Liver (tissue), 8 donors: ENCODE measurements at regions not wholly inside any gene's neighbourhood (a gene's known extent, or its start where the extent isn't known, plus 50 kb on each side); places are given as distances from the start of the nearest gene placed in this dataset.

Experiments
- DNase-seq: peaks from one replicate; pipeline ENCODE4 v3.0.0-alpha.2; 2017; ENCODE audit warnings: low spot score
- H3K27ac ChIP-seq, 2 donors: one replicate each; pipeline ENCODE4 v1.7.0; 2013; ENCODE audit warnings: inconsistent platforms in 2 of 2, low read length in 2 of 2, control low read depth in 1 of 2, low read depth in 1 of 2, mild to moderate bottlenecking in 1 of 2
- H3K27me3 ChIP-seq, 4 donors: one replicate each; pipeline versions ENCODE4 v1.6.1 to v1.7.0; 2013; ENCODE audit warnings: low read length in 3 of 4, inconsistent platforms in 1 of 4, mild to moderate bottlenecking in 1 of 4, moderate library complexity in 1 of 4; ENCODE audit not compliant: control insufficient read depth in 4 of 4, insufficient read depth in 4 of 4
- H3K36me3 ChIP-seq, 4 donors: one replicate each; pipeline versions ENCODE4 v1.6.1 to v1.7.0; 2013; ENCODE audit warnings: low read length in 3 of 4, mild to moderate bottlenecking in 3 of 4, low read depth in 1 of 4, moderate library complexity in 1 of 4; ENCODE audit not compliant: control insufficient read depth in 4 of 4, insufficient read depth in 3 of 4
- H3K4me1 ChIP-seq, 4 donors: one replicate each; pipeline versions ENCODE4 v1.6.1 to v1.7.0; 2013; ENCODE audit warnings: low read length in 3 of 4, mild to moderate bottlenecking in 3 of 4, moderate library complexity in 1 of 4; ENCODE audit not compliant: control insufficient read depth in 4 of 4, insufficient read depth in 4 of 4
- H3K4me3 ChIP-seq, 3 donors: one replicate each; pipeline versions ENCODE4 v1.6.1 to v1.7.0; 2013; ENCODE audit warnings: low read length in 3 of 3, control low read depth in 1 of 3, low read depth in 1 of 3, mild to moderate bottlenecking in 1 of 3
- H3K9ac ChIP-seq, 2 donors: one replicate each; pipeline ENCODE4 v1.7.0; 2013; ENCODE audit warnings: low read length in 2 of 2, mild to moderate bottlenecking in 2 of 2, moderate library complexity in 2 of 2, control low read depth in 1 of 2, low read depth in 1 of 2
- H3K9me3 ChIP-seq, 4 donors: one replicate each; pipeline versions ENCODE4 v1.6.1 to v1.7.0; 2013; ENCODE audit warnings: low read length in 3 of 4; ENCODE audit not compliant: control insufficient read depth in 4 of 4
- CTCF ChIP-seq: fragments of 150-350 bp; IDR thresholded peaks from 2 replicates; pipeline ENCODE4 v1.5.1; 2017; ENCODE audit warnings: improper control_type of control experiment, low read depth, low read length; ENCODE audit not compliant: missing input control
- EGR1 ChIP-seq, 2 donors: IDR thresholded peaks; 2 replicates each; pipeline ENCODE4 v1.6.1; 2016 to 2018; ENCODE audit warnings: antibody characterized with exemption in 2 of 2, low read depth in 2 of 2
- FOXA1 ChIP-seq: IDR thresholded peaks from 2 replicates; pipeline ENCODE4 v1.6.1; 2016; ENCODE audit warnings: antibody characterized with exemption
- FOXA2 ChIP-seq: IDR thresholded peaks from 2 replicates; pipeline ENCODE4 v1.6.1; 2016; ENCODE audit warnings: antibody characterized with exemption
- GABPA ChIP-seq, 2 donors: IDR thresholded peaks in 1 of 2; conservative IDR thresholded peaks in 1 of 2; 2 replicates each; pipeline ENCODE4 v1.6.1; 2016; ENCODE audit warnings: antibody characterized with exemption in 2 of 2, mild to moderate bottlenecking in 1 of 2, moderate library complexity in 1 of 2
- HNF4A ChIP-seq, 2 donors: conservative IDR thresholded peaks; 2 replicates each; pipeline ENCODE4 v1.6.1; 2016; ENCODE audit warnings: antibody characterized with exemption in 2 of 2, mild to moderate bottlenecking in 2 of 2
- HNF4G ChIP-seq: IDR thresholded peaks from 2 replicates; pipeline ENCODE4 v1.6.1; 2016; ENCODE audit warnings: antibody characterized with exemption
- JUND ChIP-seq, 2 donors: IDR thresholded peaks; 2 replicates each; pipeline ENCODE4 v1.6.1; 2016; ENCODE audit warnings: antibody characterized with exemption in 2 of 2
- RXRA ChIP-seq, 2 donors: IDR thresholded peaks; 2 replicates each; pipeline ENCODE4 v1.6.1; 2017 to 2018; ENCODE audit warnings: antibody characterized with exemption in 2 of 2, mild to moderate bottlenecking in 1 of 2
- SP1 ChIP-seq: IDR thresholded peaks from 2 replicates; pipeline ENCODE4 v1.6.1; 2018; ENCODE audit warnings: antibody characterized with exemption, mild to moderate bottlenecking
- WGBS: extraction: QIAGEN DNeasy Blood & Tissue Kit; methylation state at CpG from one replicate; pipeline ENCODE4 v1.1.7; 2013; 5-methylcytosine and 5-hydroxymethylcytosine counted together
- TF ChIP-seq, protein P1 (sequence below): IDR thresholded peaks from 2 replicates; pipeline ENCODE4 v1.6.1; 2016; ENCODE audit warnings: antibody characterized with exemption
- TF ChIP-seq, protein P2 (sequence below): IDR thresholded peaks from 2 replicates; pipeline ENCODE4 v1.6.1; 2016; ENCODE audit warnings: antibody characterized with exemption, mild to moderate bottlenecking
- TF ChIP-seq, protein P3 (sequence below): IDR thresholded peaks from 2 replicates; pipeline ENCODE4 v1.6.1; 2016; ENCODE audit warnings: antibody characterized with exemption
- donor health status: healthy.
- donor health status: healthy.
- donor health status: healthy.
- donor health status: healthy.
- donor health status: healthy.

DNA sequence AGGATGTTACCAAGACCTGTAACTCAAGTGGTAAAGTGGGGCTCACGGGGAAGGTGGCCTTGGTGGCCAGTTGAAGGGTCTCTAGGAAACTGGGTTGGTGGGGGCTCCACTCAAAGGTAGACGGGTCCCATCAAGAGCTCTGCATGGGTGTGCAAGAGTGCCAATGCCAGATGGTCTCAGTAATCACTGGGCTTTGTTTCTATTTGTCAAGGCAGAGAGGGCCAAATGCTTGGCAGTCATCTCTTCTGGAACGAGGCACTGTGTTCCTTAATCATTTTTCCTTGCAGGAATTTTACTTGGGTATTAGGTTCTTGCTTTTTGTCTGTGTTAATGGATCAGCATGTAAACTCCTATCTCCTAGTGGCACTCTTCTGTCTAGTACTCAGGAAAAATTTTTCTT is 220.8 kb downstream of the DIRAS2 start:
- H3K9me3 ChIP-seq: no peaks in the 10 kb centered on the region
- no peak overlapping the region for H3K4me3 ChIP-seq
- H3K4me1 ChIP-seq: no peaks in the 10 kb centered on the region
- no peak for TF ChIP-seq GABPA (IDR thresholded peaks at IDR 0.05 in 1 of 2, conservative IDR thresholded peaks at IDR 0.05 in 1 of 2)
- TF ChIP-seq, protein P1, sequence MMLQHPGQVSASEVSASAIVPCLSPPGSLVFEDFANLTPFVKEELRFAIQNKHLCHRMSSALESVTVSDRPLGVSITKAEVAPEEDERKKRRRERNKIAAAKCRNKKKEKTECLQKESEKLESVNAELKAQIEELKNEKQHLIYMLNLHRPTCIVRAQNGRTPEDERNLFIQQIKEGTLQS: no peak
- TF ChIP-seq FOXA2: no peak
- TF ChIP-seq FOXA1: no peak
- TF ChIP-seq EGR1 (IDR thresholded peaks at IDR 0.05; ENCODE audit: low read depth in 2 of 2): no peak
- TF ChIP-seq JUND (IDR thresholded peaks at IDR 0.05): no peak
- H3K27ac ChIP-seq: no peak overlapping the region
- no peak for DNase-seq
- no peak overlapping the region for H3K9ac ChIP-seq
- peaks cover 0 to 2% (median 0%) of the 10 kb centered on the region in 4 donors for H3K27me3 ChIP-seq
- 77% methylated on average over 3 of the region's 3 CpGs for WGBS
- H3K36me3 ChIP-seq: no peaks in the 10 kb centered on the region

DNA sequence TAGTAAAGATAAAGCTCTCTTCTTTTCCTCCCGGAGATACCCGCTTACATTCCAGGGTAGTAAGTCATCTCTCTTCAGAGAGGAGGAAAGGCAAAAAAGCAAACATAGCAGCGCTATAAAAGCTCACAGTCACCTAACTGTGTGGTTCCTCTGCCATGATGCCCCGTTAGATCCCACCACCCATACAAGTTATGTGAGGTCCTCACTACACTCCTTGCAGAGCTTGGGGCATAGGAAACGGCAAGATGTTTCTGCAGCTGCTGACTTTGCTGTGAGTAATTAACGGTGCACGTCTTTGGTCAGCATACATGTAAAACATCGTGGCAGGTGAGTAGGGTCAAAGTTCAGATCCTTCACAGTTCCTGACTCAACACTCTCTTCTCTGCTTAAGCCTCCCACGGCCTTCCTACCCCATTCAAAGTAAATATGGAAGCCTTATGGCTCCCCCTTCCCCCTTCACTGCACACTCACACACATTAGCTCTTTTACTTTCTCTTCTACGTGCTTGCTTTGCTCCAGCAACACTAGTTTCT is 218.9 kb downstream of the DIRAS2 start:
- no peak for DNase-seq
- Histone ChIP-seq H3K27me3 (peaks cover 0 to 2% (median 0%) of the 10 kb centered on the region in 4 donors), H3K36me3 (no peaks in the 10 kb centered on the region), H3K27ac (no peak overlapping the region), H3K4me1 (no peaks in the 10 kb centered on the region), H3K9ac (no peak overlapping the region), H3K4me3 (no peak overlapping the region), H3K9me3 (no peaks in the 10 kb centered on the region)
- 57% methylated on average over 10 of the region's 10 CpGs for WGBS
- no peak for TF ChIP-seq HNF4A (conservative IDR thresholded peaks at IDR 0.05)
- no peak for TF ChIP-seq FOXA1
- TF ChIP-seq SP1: no peak
- TF ChIP-seq, protein P2, sequence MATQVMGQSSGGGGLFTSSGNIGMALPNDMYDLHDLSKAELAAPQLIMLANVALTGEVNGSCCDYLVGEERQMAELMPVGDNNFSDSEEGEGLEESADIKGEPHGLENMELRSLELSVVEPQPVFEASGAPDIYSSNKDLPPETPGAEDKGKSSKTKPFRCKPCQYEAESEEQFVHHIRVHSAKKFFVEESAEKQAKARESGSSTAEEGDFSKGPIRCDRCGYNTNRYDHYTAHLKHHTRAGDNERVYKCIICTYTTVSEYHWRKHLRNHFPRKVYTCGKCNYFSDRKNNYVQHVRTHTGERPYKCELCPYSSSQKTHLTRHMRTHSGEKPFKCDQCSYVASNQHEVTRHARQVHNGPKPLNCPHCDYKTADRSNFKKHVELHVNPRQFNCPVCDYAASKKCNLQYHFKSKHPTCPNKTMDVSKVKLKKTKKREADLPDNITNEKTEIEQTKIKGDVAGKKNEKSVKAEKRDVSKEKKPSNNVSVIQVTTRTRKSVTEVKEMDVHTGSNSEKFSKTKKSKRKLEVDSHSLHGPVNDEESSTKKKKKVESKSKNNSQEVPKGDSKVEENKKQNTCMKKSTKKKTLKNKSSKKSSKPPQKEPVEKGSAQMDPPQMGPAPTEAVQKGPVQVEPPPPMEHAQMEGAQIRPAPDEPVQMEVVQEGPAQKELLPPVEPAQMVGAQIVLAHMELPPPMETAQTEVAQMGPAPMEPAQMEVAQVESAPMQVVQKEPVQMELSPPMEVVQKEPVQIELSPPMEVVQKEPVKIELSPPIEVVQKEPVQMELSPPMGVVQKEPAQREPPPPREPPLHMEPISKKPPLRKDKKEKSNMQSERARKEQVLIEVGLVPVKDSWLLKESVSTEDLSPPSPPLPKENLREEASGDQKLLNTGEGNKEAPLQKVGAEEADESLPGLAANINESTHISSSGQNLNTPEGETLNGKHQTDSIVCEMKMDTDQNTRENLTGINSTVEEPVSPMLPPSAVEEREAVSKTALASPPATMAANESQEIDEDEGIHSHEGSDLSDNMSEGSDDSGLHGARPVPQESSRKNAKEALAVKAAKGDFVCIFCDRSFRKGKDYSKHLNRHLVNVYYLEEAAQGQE: no peak

DNA sequence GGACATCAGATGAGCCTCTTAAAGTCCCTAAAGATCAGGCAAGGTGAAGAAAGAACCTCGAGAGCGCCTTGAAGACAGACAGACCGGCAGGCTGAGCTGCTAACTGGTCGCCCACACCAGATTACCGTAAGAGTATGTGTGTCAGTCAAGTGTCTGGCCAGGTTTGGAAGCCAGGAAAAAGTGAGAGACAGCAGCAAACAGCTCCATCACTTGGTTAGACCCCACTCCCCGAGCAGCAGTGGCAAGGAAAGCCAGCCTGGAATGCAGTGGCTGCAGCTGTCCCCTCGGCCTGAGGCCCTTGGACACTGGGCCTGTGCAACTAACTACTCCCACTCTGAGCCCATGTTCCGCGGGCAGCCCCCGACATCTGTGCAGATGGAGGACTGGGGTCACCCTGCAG is 214.1 kb downstream of the DIRAS2 start:
- Histone ChIP-seq H3K9ac (no peak overlapping the region), H3K27ac (no peak overlapping the region), H3K27me3 (peaks cover 0 to 2% (median 0%) of the 10 kb centered on the region in 4 donors), H3K36me3 (no peaks in the 10 kb centered on the region), H3K9me3 (no peaks in the 10 kb centered on the region), H3K4me3 (no peak overlapping the region), H3K4me1 (no peaks in the 10 kb centered on the region)
- TF ChIP-seq RXRA (IDR thresholded peaks at IDR 0.05) (no peak), HNF4G (no peak), CTCF (no peak), JUND (IDR thresholded peaks at IDR 0.05) (no peak)
- TF ChIP-seq, protein P3, sequence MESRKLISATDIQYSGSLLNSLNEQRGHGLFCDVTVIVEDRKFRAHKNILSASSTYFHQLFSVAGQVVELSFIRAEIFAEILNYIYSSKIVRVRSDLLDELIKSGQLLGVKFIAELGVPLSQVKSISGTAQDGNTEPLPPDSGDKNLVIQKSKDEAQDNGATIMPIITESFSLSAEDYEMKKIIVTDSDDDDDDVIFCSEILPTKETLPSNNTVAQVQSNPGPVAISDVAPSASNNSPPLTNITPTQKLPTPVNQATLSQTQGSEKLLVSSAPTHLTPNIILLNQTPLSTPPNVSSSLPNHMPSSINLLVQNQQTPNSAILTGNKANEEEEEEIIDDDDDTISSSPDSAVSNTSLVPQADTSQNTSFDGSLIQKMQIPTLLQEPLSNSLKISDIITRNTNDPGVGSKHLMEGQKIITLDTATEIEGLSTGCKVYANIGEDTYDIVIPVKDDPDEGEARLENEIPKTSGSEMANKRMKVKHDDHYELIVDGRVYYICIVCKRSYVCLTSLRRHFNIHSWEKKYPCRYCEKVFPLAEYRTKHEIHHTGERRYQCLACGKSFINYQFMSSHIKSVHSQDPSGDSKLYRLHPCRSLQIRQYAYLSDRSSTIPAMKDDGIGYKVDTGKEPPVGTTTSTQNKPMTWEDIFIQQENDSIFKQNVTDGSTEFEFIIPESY: no peak
- TF ChIP-seq, protein P1: no peak
- WGBS: 85% methylated on average over 10 of the region's 10 CpGs
- no peak for DNase-seq
